ENCODE measurements at regions not wholly inside any gene's neighbourhood (a gene's known extent, or its start where the extent isn't known, plus 50 kb on each side); places are given as distances from the start of the nearest gene placed in this dataset.
A peak's percentile ranks its signal among the peaks of the same experiment; 100 is the strongest.

- H3K4me1 ChIP-seq = peaks cover 5% of the 10 kb centered on the region
- TF ChIP-seq, protein P1, sequence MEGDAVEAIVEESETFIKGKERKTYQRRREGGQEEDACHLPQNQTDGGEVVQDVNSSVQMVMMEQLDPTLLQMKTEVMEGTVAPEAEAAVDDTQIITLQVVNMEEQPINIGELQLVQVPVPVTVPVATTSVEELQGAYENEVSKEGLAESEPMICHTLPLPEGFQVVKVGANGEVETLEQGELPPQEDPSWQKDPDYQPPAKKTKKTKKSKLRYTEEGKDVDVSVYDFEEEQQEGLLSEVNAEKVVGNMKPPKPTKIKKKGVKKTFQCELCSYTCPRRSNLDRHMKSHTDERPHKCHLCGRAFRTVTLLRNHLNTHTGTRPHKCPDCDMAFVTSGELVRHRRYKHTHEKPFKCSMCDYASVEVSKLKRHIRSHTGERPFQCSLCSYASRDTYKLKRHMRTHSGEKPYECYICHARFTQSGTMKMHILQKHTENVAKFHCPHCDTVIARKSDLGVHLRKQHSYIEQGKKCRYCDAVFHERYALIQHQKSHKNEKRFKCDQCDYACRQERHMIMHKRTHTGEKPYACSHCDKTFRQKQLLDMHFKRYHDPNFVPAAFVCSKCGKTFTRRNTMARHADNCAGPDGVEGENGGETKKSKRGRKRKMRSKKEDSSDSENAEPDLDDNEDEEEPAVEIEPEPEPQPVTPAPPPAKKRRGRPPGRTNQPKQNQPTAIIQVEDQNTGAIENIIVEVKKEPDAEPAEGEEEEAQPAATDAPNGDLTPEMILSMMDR (IDR thresholded peaks at IDR 0.05) = peak; percentile 72
- ATAC-seq (peak; percentile 75 to 88), DNase-seq (peak; percentile 62)
- H3K4me3 ChIP-seq = peak overlapping the region; percentile 28
- H3K27ac ChIP-seq = no peak overlapping the region
- intact Hi-C loops (cut with DNase I) = no loop called here
- no peaks in the 10 kb centered on the region for H3K36me3 ChIP-seq
- H3K9me3 ChIP-seq = no peaks in the 10 kb centered on the region
- H3K27me3 ChIP-seq (ENCODE audit: low read depth) = peaks cover 25% of the 10 kb centered on the region
Measured at GRCh38 chr14:100654814-100655740, 67.9 kb upstream of the BEGAIN start.

DNA sequence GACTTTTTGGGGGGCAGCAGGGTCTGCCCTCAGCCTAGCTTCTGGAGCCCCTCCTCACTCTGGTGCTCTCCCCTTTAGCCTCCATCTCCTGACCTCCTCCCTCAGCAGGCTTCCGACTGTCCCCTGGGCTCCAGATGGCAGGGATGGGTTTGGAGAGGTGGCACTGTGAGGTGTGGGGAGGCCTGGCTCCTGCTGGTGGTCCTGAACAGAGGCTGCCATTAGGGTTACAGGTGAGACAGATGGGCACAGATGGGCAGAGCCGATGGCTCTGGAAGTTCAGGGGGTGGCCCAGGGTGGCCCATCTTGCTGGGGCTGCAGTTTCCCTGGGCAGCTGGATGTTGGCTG is 68.5 kb upstream of the BEGAIN start:
- intact Hi-C loops (cut with DNase I) = no loop called here
- ATAC-seq (no peak), DNase-seq (no peak)
- Histone ChIP-seq H3K27ac (no peak overlapping the region), H3K4me1 (peaks cover 5% of the 10 kb centered on the region), H3K27me3 (ENCODE audit: low read depth) (peaks cover 25% of the 10 kb centered on the region), H3K4me3 (no peak overlapping the region), H3K36me3 (no peaks in the 10 kb centered on the region), H3K9me3 (no peaks in the 10 kb centered on the region)
- TF ChIP-seq, protein P1 (IDR thresholded peaks at IDR 0.05) = no peak

DNA sequence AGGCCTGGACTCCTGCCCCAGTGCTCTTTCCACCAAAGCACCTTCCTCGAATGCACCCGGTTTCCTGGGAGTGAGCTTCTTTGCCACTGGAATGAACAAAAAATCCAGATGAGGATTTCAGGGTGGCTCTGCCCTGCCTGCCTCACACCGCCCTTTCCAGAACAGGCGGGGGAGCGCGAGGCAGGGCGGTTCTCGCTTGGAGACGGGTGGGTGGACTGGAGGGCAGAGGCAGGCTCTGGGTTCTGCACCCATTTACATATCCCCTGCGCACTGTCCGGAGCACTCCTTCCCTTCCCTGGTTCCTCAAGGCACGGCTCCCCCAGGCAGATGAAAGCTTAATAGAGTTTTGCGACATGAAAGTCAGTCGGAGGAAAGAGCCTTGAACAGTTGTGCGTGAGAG is 69.7 kb upstream of the DLK1 start:
- no peaks in the 10 kb centered on the region for H3K36me3 ChIP-seq
- peaks cover 25% of the 10 kb centered on the region for H3K27me3 ChIP-seq (ENCODE audit: low read depth)
- no peak overlapping the region for H3K27ac ChIP-seq
- H3K9me3 ChIP-seq = no peaks in the 10 kb centered on the region
- peaks cover 5% of the 10 kb centered on the region for H3K4me1 ChIP-seq
- no peak for ATAC-seq
- DNase-seq = no peak
- TF ChIP-seq, protein P1 (IDR thresholded peaks at IDR 0.05) = no peak
- H3K4me3 ChIP-seq = no peak overlapping the region
- intact Hi-C loops (cut with DNase I) = no loop called here

DNA sequence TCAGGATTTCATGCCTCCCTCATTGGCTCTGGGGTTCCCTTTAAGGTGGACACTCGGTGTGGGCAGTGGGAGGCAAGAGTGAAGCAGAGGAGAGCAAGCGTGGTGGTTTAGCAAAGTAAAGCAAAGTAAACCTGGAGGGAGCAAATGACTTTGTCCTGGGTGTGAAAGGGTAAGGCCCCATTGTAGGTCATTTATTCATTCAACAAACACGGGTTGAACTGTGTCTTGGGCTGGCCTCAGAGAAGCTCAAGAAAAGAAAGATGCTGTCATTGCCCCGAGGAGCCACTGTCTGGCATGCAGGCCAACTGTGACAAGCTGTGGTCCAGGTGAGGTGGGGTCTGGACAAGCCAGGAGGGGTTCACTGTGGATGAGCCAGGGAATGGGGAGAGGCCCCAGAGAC is 68.9 kb upstream of the DLK1 start:
- no peaks in the 10 kb centered on the region for H3K9me3 ChIP-seq
- TF ChIP-seq, protein P1 (IDR thresholded peaks at IDR 0.05) = no peak
- peaks cover 7% of the 10 kb centered on the region for H3K4me1 ChIP-seq
- no peak overlapping the region for H3K27ac ChIP-seq
- intact Hi-C loops (cut with DNase I) = no loop called here
- H3K27me3 ChIP-seq (ENCODE audit: low read depth) = peaks cover 25% of the 10 kb centered on the region
- DNase-seq (no peak), ATAC-seq (no peak)
- no peak overlapping the region for H3K4me3 ChIP-seq
- no peaks in the 10 kb centered on the region for H3K36me3 ChIP-seq

DNA sequence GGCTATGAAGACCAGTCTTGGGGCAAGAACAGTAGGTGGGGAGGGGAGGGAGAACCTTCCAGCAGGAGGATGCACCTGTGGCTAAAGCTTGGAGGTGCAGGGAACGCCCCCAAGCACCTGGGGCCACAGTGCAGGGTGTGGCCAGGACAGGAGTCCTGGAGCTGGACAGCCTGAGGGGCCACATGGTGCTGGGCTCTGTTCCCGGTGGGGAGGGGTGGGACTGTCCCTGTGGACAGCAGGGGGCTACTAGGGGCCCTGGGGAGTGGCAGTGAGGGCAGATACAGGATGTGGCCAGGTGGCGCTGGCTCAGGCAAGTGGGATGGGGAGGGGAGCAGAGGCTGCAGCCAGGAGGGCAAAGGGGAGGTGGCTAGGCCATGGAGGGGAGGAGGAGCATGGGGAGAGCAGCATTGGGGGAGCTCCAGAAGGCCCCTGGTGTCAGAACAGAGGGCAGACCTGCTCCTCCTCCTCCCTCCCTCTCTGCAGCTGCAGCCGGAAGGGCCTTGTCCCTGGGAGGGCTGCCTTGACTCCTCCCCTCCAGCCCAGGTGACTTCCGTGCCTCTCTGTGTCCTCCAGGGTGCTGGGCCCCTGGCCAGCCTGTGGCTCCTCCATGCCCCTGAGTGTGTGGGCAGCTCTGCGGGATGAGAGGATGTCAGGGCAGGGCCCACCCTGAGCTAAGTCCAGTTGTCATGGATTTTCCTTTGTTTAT is 68.4 kb upstream of the DLK1 start:
- H3K27ac ChIP-seq = no peak overlapping the region
- peaks cover 25% of the 10 kb centered on the region for H3K27me3 ChIP-seq (ENCODE audit: low read depth)
- ATAC-seq (no peak), DNase-seq (no peak)
- H3K36me3 ChIP-seq = no peaks in the 10 kb centered on the region
- H3K4me3 ChIP-seq = no peak overlapping the region
- no peaks in the 10 kb centered on the region for H3K9me3 ChIP-seq
- TF ChIP-seq, protein P1 (IDR thresholded peaks at IDR 0.05) = no peak
- H3K4me1 ChIP-seq = peaks cover 11% of the 10 kb centered on the region
- intact Hi-C loops (cut with DNase I) = no loop called here

Data from lower lobe of right lung (tissue), 2 donors.